PC-3 (cell line): ENCODE measurements at regions not wholly inside any gene's neighbourhood (a gene's known extent, or its start where the extent isn't known, plus 50 kb on each side); places are given as distances from the start of the nearest gene placed in this dataset.

Experiments used
- ATAC-seq: fragments of 200-7000 bp; cut with Tn5 transposase; 2 replicates; pipeline ENCODE4 v1.9.1; 2020; ENCODE audit warnings: mild to moderate bottlenecking, moderate library complexity
- BruUV-seq: library from RNA; stranded (reverse); fragments of 400-500 nt; replicated peaks from 2 replicates; lab custom pipeline; 2021; lab: Mats Ljungman, UMichigan
- CTCF ChIA-PET: fragments of 300-600 bp; sonication (Branson Sonifier 250); formaldehyde crosslinking; loops from one replicate; lab custom pipeline; 2022; ENCODE audit warnings: antibody characterized with exemption; lab: Charles Lee
- POLR2A ChIA-PET: fragments of 300-600 bp; sonication (Branson Sonifier 250); formaldehyde crosslinking; loops from one replicate; lab custom pipeline; 2022; ENCODE audit warnings: antibody characterized with exemption; ENCODE audit not compliant: unreplicated experiment; lab: Charles Lee
- DNase-seq: peaks from one replicate; pipeline ENCODE4 v3.0.0-alpha.2; 2015
- H2AFZ ChIP-seq: fragments of 300-600 bp; sonication (generic); 2 replicates; pipeline ENCODE4 v1.6.0; 2016; ENCODE audit warnings: antibody characterized with exemption, low read length
- H3F3A ChIP-seq: fragments of 300-600 bp; sonication (generic); one replicate; pipeline ENCODE4 v1.6.0; 2017; ENCODE audit warnings: antibody characterized with exemption, low read length, control low read depth, mild to moderate bottlenecking; ENCODE audit not compliant: unreplicated experiment
- H3K27ac ChIP-seq: fragments of 300-600 bp; sonication (generic); 2 replicates; pipeline ENCODE4 v1.5.1; 2016; ENCODE audit warnings: mild to moderate bottlenecking, low read length
- H3K27me3 ChIP-seq: fragments of 300-600 bp; sonication (generic); 2 replicates; pipeline ENCODE4 v1.6.1; 2016; ENCODE audit warnings: low read length, mixed read lengths
- H3K36me3 ChIP-seq: fragments of 300-600 bp; sonication (generic); 2 replicates; pipeline ENCODE4 v1.6.1; 2016; ENCODE audit warnings: low read depth, mixed run types, low read length, mixed read lengths
- H3K4me1 ChIP-seq: fragments of 300-600 bp; sonication (generic); 2 replicates; pipeline ENCODE4 v1.5.1; 2016; ENCODE audit warnings: low read length; ENCODE audit not compliant: insufficient read depth
- H3K4me2 ChIP-seq: fragments of 300-600 bp; sonication (generic); 2 replicates; pipeline ENCODE4 v1.6.0; 2016; ENCODE audit warnings: low read length
- H3K4me3 ChIP-seq: fragments of 300-600 bp; sonication (generic); 2 replicates; pipeline ENCODE4 v1.5.1; 2016; ENCODE audit warnings: mild to moderate bottlenecking, low read length, mixed read lengths
- H3K79me2 ChIP-seq: fragments of 300-600 bp; sonication (generic); 2 replicates; pipeline ENCODE4 v1.6.1; 2017; ENCODE audit warnings: low read length, mixed read lengths
- H3K9ac ChIP-seq: fragments of 300-600 bp; sonication (generic); 2 replicates; pipeline ENCODE4 v1.6.0; 2016; ENCODE audit warnings: mild to moderate bottlenecking, low read length
- H3K9me2 ChIP-seq: fragments of 300-600 bp; sonication (generic); replicated peaks from 2 replicates; pipeline ENCODE4 v1.6.1; 2016; ENCODE audit warnings: mixed run types, low read length, mixed read lengths
- H3K9me3 ChIP-seq: fragments of 300-600 bp; sonication (generic); 2 replicates; pipeline ENCODE4 v1.6.1; 2016; ENCODE audit warnings: low read length, mixed read lengths
- H4K20me1 ChIP-seq: fragments of 300-600 bp; sonication (generic); 2 replicates; pipeline ENCODE4 v1.6.1; 2016; ENCODE audit warnings: low read length, mixed read lengths
- CTCF ChIP-seq: fragments of 300-600 bp; sonication (generic); conservative IDR thresholded peaks from 2 replicates; pipeline ENCODE4 v1.5.1; 2017; ENCODE audit warnings: antibody characterized with exemption, low read depth, mild to moderate bottlenecking, low read length
- EZH2 ChIP-seq: fragments of 300-600 bp; sonication (generic); IDR thresholded peaks from one replicate; pipeline ENCODE4 v1.6.1; 2017; ENCODE audit warnings: antibody characterized with exemption, mild to moderate bottlenecking, low read length; ENCODE audit not compliant: unreplicated experiment
- EZH2phosphoT487 ChIP-seq: fragments of 300-600 bp; sonication (generic); IDR thresholded peaks from 2 replicates; pipeline ENCODE4 v1.6.1; 2018; ENCODE audit warnings: mild to moderate bottlenecking, antibody characterized with exemption, low read length, borderline replicate concordance
- intact Hi-C: fragments of 100-400 bp; cut with micrococcal nuclease; formaldehyde crosslinking; loops from 2 replicates; pipeline ENCODE4 v1.9.0; 2023

GRCh38 chr16:63553980-63554379, 1517.7 kb upstream of the CDH8 start:
- CTCF ChIA-PET, result no interaction called here
- H3K4me3 ChIP-seq, result no peak overlapping the region

GRCh38 chr16:63539276-63539675, 1503.0 kb upstream of the CDH8 start:
- no peaks in the 10 kb centered on the region for H3K4me1 ChIP-seq
- H3K27ac ChIP-seq, result no peak overlapping the region
- no peaks in the 10 kb centered on the region for H3K9me2 ChIP-seq
- CTCF ChIA-PET, result no interaction called here
- no peak overlapping the region for H3K4me3 ChIP-seq
- no TSS peak for BruUV-seq
- ATAC-seq (no peak), DNase-seq (no peak)
- no peak overlapping the region for H3K9ac ChIP-seq
- TF ChIP-seq EZH2, result no peak
- H3K79me2 ChIP-seq, result no peaks in the 10 kb centered on the region
- H3K9me3 ChIP-seq, result no peaks in the 10 kb centered on the region
- no peaks in the 10 kb centered on the region for H3K36me3 ChIP-seq
- no peaks in the 10 kb centered on the region for H3F3A ChIP-seq
- no peaks in the 10 kb centered on the region for H3K27me3 ChIP-seq
- H3K4me2 ChIP-seq, result no peak overlapping the region
- intact Hi-C loops, result no loop called here
- POLR2A ChIA-PET, result no interaction called here
- H4K20me1 ChIP-seq, result no peaks in the 10 kb centered on the region
- no peak overlapping the region for H2AFZ ChIP-seq

More at GRCh38 chr16:63553980-63554379, 1517.7 kb upstream of the CDH8 start:
- H3K9ac ChIP-seq, result no peak overlapping the region
- no peak overlapping the region for H3K4me2 ChIP-seq
- no peaks in the 10 kb centered on the region for H3K9me3 ChIP-seq
- H3K27ac ChIP-seq, result no peak overlapping the region
- ATAC-seq (no peak), DNase-seq (no peak)
- no peaks in the 10 kb centered on the region for H3K36me3 ChIP-seq
- no peaks in the 10 kb centered on the region for H3K27me3 ChIP-seq
- TF ChIP-seq EZH2phosphoT487, result no peak
- no peak for TF ChIP-seq CTCF
- no peak for TF ChIP-seq EZH2
- H2AFZ ChIP-seq, result no peak overlapping the region
- POLR2A ChIA-PET, result no interaction called here
- intact Hi-C loops, result no loop called here
- H3K79me2 ChIP-seq, result no peaks in the 10 kb centered on the region
- BruUV-seq, result no TSS peak
- no peaks in the 10 kb centered on the region for H4K20me1 ChIP-seq
- H3K4me1 ChIP-seq, result no peaks in the 10 kb centered on the region
- H3K9me2 ChIP-seq, result no peaks in the 10 kb centered on the region
- no peaks in the 10 kb centered on the region for H3F3A ChIP-seq

GRCh38 chr16:63530974-63531373, 1494.7 kb upstream of the CDH8 start:
- CTCF ChIA-PET, result no interaction called here
- H3K27me3 ChIP-seq, result no peaks in the 10 kb centered on the region
- POLR2A ChIA-PET, result no interaction called here
- no TSS peak for BruUV-seq
- H3K27ac ChIP-seq, result no peak overlapping the region
- ATAC-seq (no peak), DNase-seq (no peak)
- H2AFZ ChIP-seq, result no peak overlapping the region
- no peak for TF ChIP-seq EZH2phosphoT487
- TF ChIP-seq CTCF, result no peak
- no peak for TF ChIP-seq EZH2
- H3K4me2 ChIP-seq, result no peak overlapping the region
- no peaks in the 10 kb centered on the region for H3K4me1 ChIP-seq
- no peaks in the 10 kb centered on the region for H3F3A ChIP-seq
- H4K20me1 ChIP-seq, result no peaks in the 10 kb centered on the region
- no peak overlapping the region for H3K9ac ChIP-seq
- H3K9me3 ChIP-seq, result no peaks in the 10 kb centered on the region
- no peaks in the 10 kb centered on the region for H3K79me2 ChIP-seq
- no peaks in the 10 kb centered on the region for H3K9me2 ChIP-seq
- intact Hi-C loops, result no loop called here
- H3K36me3 ChIP-seq, result no peaks in the 10 kb centered on the region
- no peak overlapping the region for H3K4me3 ChIP-seq
